K562 (cell line): ENCODE measurements at regions not wholly inside any gene's neighbourhood (a gene's known extent, or its start where the extent isn't known, plus 50 kb on each side); places are given as distances from the start of the nearest gene placed in this dataset.

ENCODE experiments used
- ATAC-seq: fragments of 200-7000 bp; cut with Tn5 transposase; 3 replicates; pipeline ENCODE4 v1.9.1; 2020; ENCODE audit warnings: moderate library complexity
- BruUV-seq: library from RNA; stranded (reverse); fragments of 400-500 nt; replicated peaks from 2 replicates; lab custom pipeline; 2021; lab: Mats Ljungman, UMichigan
- CTCF ChIA-PET: fragments of 300-600 bp; formaldehyde crosslinking; extraction: SDS; loops from one replicate; lab custom pipeline; 2021; ENCODE audit warnings: low intra/inter-chr PET ratio; lab: Yijun Ruan, JAX
- POLR2A ChIA-PET: fragments of 300-600, 350-650 bp; sonication (Branson Sonifier 250); formaldehyde crosslinking; extraction: SDS; loops from one replicate; lab custom pipeline; 2021; ENCODE audit warnings: antibody characterized with exemption, inconsistent platforms; lab: Yijun Ruan, JAX
- DNase-seq, 4 experiments: peaks; one replicate each; pipeline versions ENCODE4 v3.0.0 to v3.0.0-alpha.2; 2011 to 2018; ENCODE audit warnings: low spot score in 3 of 4, mixed read lengths in 3 of 4; ENCODE audit errors: extremely low read depth in 1 of 4
- FAIRE-seq: peaks from 2 replicates; lab custom pipeline; 2011; peaks lifted over from hg19 to GRCh38; lab: Jason Lieb, UNC
- H2AFZ ChIP-seq: 2 replicates; pipeline ENCODE4 v1.6.0; 2011; ENCODE audit warnings: low read depth, low read length, control low read depth, inconsistent platforms
- H3K27ac ChIP-seq: fragments of 200-600 bp; 3 replicates; pipeline ENCODE4 v1.8.0; 2011; ENCODE audit warnings: low read depth, mild to moderate bottlenecking, control low read depth, inconsistent platforms, low read length, moderate library complexity, mixed read lengths; ENCODE audit errors: extremely low read depth
- H3K27me3 ChIP-seq, 2 experiments: fragments of 300-600 bp in 1 of 2; 2 replicates in 1 of 2; 3 replicates in 1 of 2; pipeline versions ENCODE4 v1.6.0 to v1.8.0; 2011; ENCODE audit warnings: inconsistent platforms in 2 of 2, low read length in 2 of 2, mild to moderate bottlenecking in 1 of 2, mixed read lengths in 1 of 2, moderate library complexity in 1 of 2; ENCODE audit not compliant: control insufficient read depth in 2 of 2, insufficient read depth in 2 of 2
- H3K36me3 ChIP-seq: fragments of 300-600 bp; 3 replicates; pipeline ENCODE4 v1.8.0; 2011; ENCODE audit warnings: mild to moderate bottlenecking, low read length, inconsistent platforms; ENCODE audit not compliant: control insufficient read depth, insufficient read depth
- H3K4me1 ChIP-seq, 2 experiments: fragments of 200-600 bp in 1 of 2; replicated peaks in 1 of 2; 2 replicates in 1 of 2; 3 replicates in 1 of 2; pipeline versions ENCODE4 v1.5.1 to v1.8.0; 2011; ENCODE audit warnings: inconsistent platforms in 2 of 2, low read length in 2 of 2, mild to moderate bottlenecking in 1 of 2, mixed read lengths in 1 of 2, moderate library complexity in 1 of 2; ENCODE audit not compliant: control insufficient read depth in 2 of 2, insufficient read depth in 2 of 2
- H3K4me2 ChIP-seq: 2 replicates; pipeline ENCODE4 v1.6.1; 2011; ENCODE audit warnings: low read length, control low read depth, inconsistent platforms, mixed read lengths; ENCODE audit not compliant: insufficient read depth
- H3K4me3 ChIP-seq: fragments of 200-600 bp; sonication (generic), shearing (Covaris generic); 2 replicates; pipeline ENCODE4 v1.5.1; 2016; ENCODE audit warnings: control low read depth, inconsistent platforms
- H3K79me2 ChIP-seq: fragments of 200-600 bp; 3 replicates; pipeline ENCODE4 v1.8.0; 2011; ENCODE audit warnings: low read length, inconsistent platforms; ENCODE audit not compliant: control insufficient read depth, insufficient read depth
- H3K9ac ChIP-seq, 2 experiments: 2 replicates each; pipeline versions ENCODE4 v1.6.0 to v1.6.1; 2011; ENCODE audit warnings: low read depth in 2 of 2, low read length in 2 of 2, control low read depth in 1 of 2, inconsistent platforms in 1 of 2, mild to moderate bottlenecking in 1 of 2, mixed read lengths in 1 of 2; ENCODE audit not compliant: insufficient read depth in 1 of 2
- H3K9me1 ChIP-seq: one replicate; pipeline ENCODE4 v1.6.0; 2011; ENCODE audit warnings: inconsistent platforms, mild to moderate bottlenecking, low read length, moderate library complexity; ENCODE audit not compliant: control insufficient read depth, insufficient read depth
- H3K9me3 ChIP-seq: replicated peaks from 2 replicates; pipeline ENCODE4 v1.5.1; 2011; ENCODE audit warnings: low read depth, low read length, inconsistent platforms; ENCODE audit not compliant: control insufficient read depth, insufficient read depth
- H4K20me1 ChIP-seq: replicated peaks from 2 replicates; pipeline ENCODE4 v1.6.1; 2011; ENCODE audit warnings: low read length, inconsistent platforms, mixed read lengths; ENCODE audit not compliant: control insufficient read depth, insufficient read depth
- ARID3A ChIP-seq: IDR thresholded peaks from 2 replicates; pipeline ENCODE4 v1.6.1; 2012; ENCODE audit warnings: low read depth, low read length, improper control_type of control experiment, borderline replicate concordance
- CBX5 ChIP-seq: IDR thresholded peaks from 2 replicates; pipeline ENCODE4 v1.6.1; 2014; ENCODE audit warnings: low read depth, borderline replicate concordance
- CREBBP ChIP-seq: IDR thresholded peaks from one replicate; pipeline ENCODE4 v1.6.1; 2012; ENCODE audit warnings: low read depth, mild to moderate bottlenecking, control low read depth, inconsistent platforms, low read length
- KAT8 ChIP-seq: fragments of 450-650 bp; IDR thresholded peaks from 2 replicates; pipeline ENCODE4 v1.6.1; 2016; ENCODE audit warnings: low read depth, mild to moderate bottlenecking
- MCM2 ChIP-seq: fragments of 450-650 bp; IDR thresholded peaks from 2 replicates; pipeline ENCODE4 v1.6.1; 2017; ENCODE audit warnings: low read depth, mild to moderate bottlenecking
- MTA3 ChIP-seq: fragments of 450-650 bp; formaldehyde crosslinking; IDR thresholded peaks from 2 replicates; pipeline ENCODE4 v1.6.1; 2017; ENCODE audit warnings: mild to moderate bottlenecking, borderline replicate concordance
- NCOA6 ChIP-seq: fragments of 450-650 bp; IDR thresholded peaks from 2 replicates; pipeline ENCODE4 v1.6.1; 2017; ENCODE audit warnings: mild to moderate bottlenecking
- NR4A1 ChIP-seq, 2 experiments: fragments of 250-450 bp in 1 of 2; fragments of 450-650 bp in 1 of 2; sonication (Bioruptor Pico) in 1 of 2; IDR thresholded peaks; 2 replicates each; pipeline versions ENCODE4 v1.4.0 to v1.6.1; 2016 to 2020; ENCODE audit warnings: mild to moderate bottlenecking in 2 of 2, missing compliant biosample characterization in 1 of 2, missing genetic modification characterization in 1 of 2, moderate library complexity in 1 of 2
- SRSF3 ChIP-seq: fragments of 200-400 bp; formaldehyde crosslinking; IDR thresholded peaks from 2 replicates; pipeline ENCODE4 v1.6.1; 2016; ENCODE audit warnings: mild to moderate bottlenecking, low read length, moderate library complexity; ENCODE audit not compliant: insufficient read depth
- THAP12 ChIP-seq: fragments of 250-450 bp; sonication (Bioruptor Pico); IDR thresholded peaks from 2 replicates; pipeline ENCODE4 v1.9.0; 2021; ENCODE audit warnings: mild to moderate bottlenecking, inconsistent platforms
- ZBTB2 ChIP-seq: fragments of 450-650 bp; IDR thresholded peaks from 2 replicates; pipeline ENCODE4 v1.6.1; 2016; ENCODE audit warnings: antibody characterized with exemption
- ZNF518B ChIP-seq: fragments of 250-450 bp; sonication (Bioruptor Pico); IDR thresholded peaks from 2 replicates; pipeline ENCODE4 v1.5.0; 2021; ENCODE audit warnings: mild to moderate bottlenecking, moderate library complexity
- WGBS: fragments of 100-300 bp; shearing (Covaris generic); methylation state at CpG from one replicate; pipeline ENCODE4 v1.1.6; 2016; ENCODE audit warnings: low coverage, mixed read lengths; ENCODE audit not compliant: insufficient coverage; ENCODE audit errors: missing lambda C conversion rate; 5-methylcytosine and 5-hydroxymethylcytosine counted together
- in situ Hi-C: fragments of 300-500 bp; cut with MboI; formaldehyde crosslinking; loops from 4 replicates; pipeline ENCODE4 v1.15.0; 2018; ENCODE audit warnings: inconsistent platforms, mixed read lengths
- intact Hi-C: fragments of 100-400 bp; cut with micrococcal nuclease; formaldehyde crosslinking; loops from 2 replicates; pipeline ENCODE4 v1.14.2; 2022

GRCh38 chr13:34750078-34750931 is 191.8 kb upstream of the NBEA start:
- in situ Hi-C loops, result no loop called here
- no peaks in the 10 kb centered on the region for H3K4me1 ChIP-seq
- no peak for FAIRE-seq
- no peak overlapping the region for H3K9ac ChIP-seq
- ATAC-seq, result no peak
- no peak overlapping the region for H2AFZ ChIP-seq
- H3K79me2 ChIP-seq, result no peaks in the 10 kb centered on the region
- CTCF ChIA-PET, result no interaction called here
- no peaks in the 10 kb centered on the region for H3K27me3 ChIP-seq
- H3K9me1 ChIP-seq, result no peaks in the 10 kb centered on the region
- H4K20me1 ChIP-seq, result no peaks in the 10 kb centered on the region
- 1% methylated on average over 18 of the region's 21 CpGs for WGBS
- H3K4me3 ChIP-seq, result no peak overlapping the region
- H3K9me3 ChIP-seq, result no peaks in the 10 kb centered on the region
- intact Hi-C loops, result no loop called here
- no TSS peak for BruUV-seq
- no peak overlapping the region for H3K27ac ChIP-seq
- DNase-seq, result no peak
- H3K4me2 ChIP-seq, result no peak overlapping the region
- POLR2A ChIA-PET, result no interaction called here
- no peaks in the 10 kb centered on the region for H3K36me3 ChIP-seq
- no peak for TF ChIP-seq MTA3
- TF ChIP-seq ZBTB2, result no peak
- TF ChIP-seq CREBBP, result no peak
- TF ChIP-seq SRSF3, result no peak
- no peak for TF ChIP-seq MCM2
- no peak for TF ChIP-seq NR4A1 (CRISPR knock-in tag; IDR thresholded peaks at IDR 0.05)
- no peak for TF ChIP-seq NR4A1 (tag; IDR thresholded peaks at IDR 0.05)
- TF ChIP-seq KAT8, result no peak
- TF ChIP-seq CBX5, result no peak
- no peak for TF ChIP-seq NCOA6
- TF ChIP-seq ZNF518B (CRISPR knock-in tag), result no peak
- no peak for TF ChIP-seq THAP12 (CRISPR knock-in tag)
- no peak for TF ChIP-seq ARID3A
